GM19328 (cell line): ENCODE measurements at regions not wholly inside any gene's neighbourhood (a gene's known extent, or its start where the extent isn't known, plus 50 kb on each side); places are given as distances from the start of the nearest gene placed in this dataset.
"Not testable (repeated sequence)": the region's sequence is repeated elsewhere in the genome, so short reads cannot be mapped to it uniquely, and the experiment has no call there.

Source experiments
- ATAC-seq: cut with Tn5 transposase; IDR thresholded peaks from one replicate; pipeline ENCODE4 v1.9.1; 2021; ENCODE audit warnings: mild to moderate bottlenecking, moderate library complexity; ENCODE audit not compliant: unreplicated experiment

GRCh38 chr4:91837608-91838029 is 466.1 kb upstream of the GRID2 start:
- ATAC-seq, result no peak

GRCh38 chr4:91838181-91838861 is 465.4 kb upstream of the GRID2 start:
- ATAC-seq, result no peak

GRCh38 chr4:91840359-91840758 is 463.4 kb upstream of the GRID2 start:
- no peak for ATAC-seq

- ATAC-seq, result no peak
Measured at GRCh38 chr4:91846233-91846632, 457.5 kb upstream of the GRID2 start.

GRCh38 chr4:91851456-91851855 is 452.3 kb upstream of the GRID2 start:
- no peak for ATAC-seq

- no peak for ATAC-seq
Measured at GRCh38 chr4:91887926-91888325, 415.8 kb upstream of the GRID2 start.

- ATAC-seq, result not testable (repeated sequence)
Measured at GRCh38 chr4:91891217-91891616, 412.5 kb upstream of the GRID2 start.

- ATAC-seq, result no peak
Measured at GRCh38 chr4:91894006-91894405, 409.8 kb upstream of the GRID2 start.

- ATAC-seq, result no peak
Measured at GRCh38 chr4:91904556-91904955, 399.2 kb upstream of the GRID2 start.

GRCh38 chr4:91909963-91910362 is 393.8 kb upstream of the GRID2 start:
- ATAC-seq, result no peak

- no peak for ATAC-seq
Measured at GRCh38 chr4:91914176-91914804, 389.5 kb upstream of the GRID2 start.

GRCh38 chr4:91916219-91916618 is 387.5 kb upstream of the GRID2 start:
- ATAC-seq, result no peak

GRCh38 chr4:91924625-91925024 is 379.1 kb upstream of the GRID2 start:
- no peak for ATAC-seq

- no peak for ATAC-seq
Measured at GRCh38 chr4:91935217-91935616, 368.5 kb upstream of the GRID2 start.

GRCh38 chr4:91936311-91936710 is 367.5 kb upstream of the GRID2 start:
- no peak for ATAC-seq

- no peak for ATAC-seq
Measured at GRCh38 chr4:91957963-91958362, 345.8 kb upstream of the GRID2 start.

GRCh38 chr4:91958596-91958995 is 345.2 kb upstream of the GRID2 start:
- ATAC-seq, result no peak

GRCh38 chr4:91961504-91961903 is 342.3 kb upstream of the GRID2 start:
- no peak for ATAC-seq

GRCh38 chr4:91963486-91963885 is 340.3 kb upstream of the GRID2 start:
- no peak for ATAC-seq

- ATAC-seq, result no peak
Measured at GRCh38 chr4:91965166-91965565, 338.6 kb upstream of the GRID2 start.

- no peak for ATAC-seq
Measured at GRCh38 chr4:91973479-91974153, 330.1 kb upstream of the GRID2 start.

- ATAC-seq, result no peak
Measured at GRCh38 chr4:91984466-91984865, 319.3 kb upstream of the GRID2 start.
